Esophagus muscularis mucosa (tissue), 3 donors: ENCODE measurements at regions not wholly inside any gene's neighbourhood (a gene's known extent, or its start where the extent isn't known, plus 50 kb on each side); places are given as distances from the start of the nearest gene placed in this dataset.
"Not testable (repeated sequence)": the region's sequence is repeated elsewhere in the genome, so short reads cannot be mapped to it uniquely, and the experiment has no call there.

ENCODE experiments used
- CTCF ChIP-seq, 3 experiments: fragments of 200-600 bp in 2 of 3; fragments of 450-650 bp in 1 of 3; sonication (generic) in 2 of 3; IDR thresholded peaks; one replicate each; pipeline ENCODE4 v1.5.1; 2017 to 2019; ENCODE audit warnings: antibody characterized with exemption in 3 of 3, mild to moderate bottlenecking in 2 of 3, moderate library complexity in 1 of 3
- POLR2A ChIP-seq: fragments of 450-650 bp; IDR thresholded peaks from one replicate; pipeline ENCODE4 v1.6.1; 2017; ENCODE audit warnings: antibody characterized with exemption, moderate library complexity, mild to moderate bottlenecking, low read depth

GRCh38 chr17:54376409-54376808 is 524.2 kb upstream of the TOM1L1 start:
- not testable (repeated sequence) for TF ChIP-seq CTCF (IDR thresholded peaks at IDR 0.05); POLR2A
